Calu3 (cell line): ENCODE measurements at regions not wholly inside any gene's neighbourhood (a gene's known extent, or its start where the extent isn't known, plus 50 kb on each side); places are given as distances from the start of the nearest gene placed in this dataset.

Experiments
- BruUV-seq: library from RNA; stranded (reverse); fragments of 400-500 nt; replicated peaks from 2 replicates; lab custom pipeline; 2021; lab: Mats Ljungman, UMichigan
- CTCF ChIA-PET: fragments of 300-600 bp; sonication (Branson Sonifier 250); formaldehyde crosslinking; loops from one replicate; lab custom pipeline; 2022; ENCODE audit warnings: antibody characterized with exemption; lab: Charles Lee
- DNase-seq: peaks from one replicate; pipeline ENCODE4 v3.0.0; 2022
- H3K27ac Mint-ChIP-seq: one replicate; pipeline ENCODE4 v1.8.0; 2022; ENCODE audit warnings: mixed read lengths; ENCODE audit not compliant: unreplicated experiment
- H3K27me3 Mint-ChIP-seq: one replicate; pipeline ENCODE4 v1.8.0; 2022; ENCODE audit warnings: mixed read lengths; ENCODE audit not compliant: unreplicated experiment
- H3K36me3 Mint-ChIP-seq: one replicate; pipeline ENCODE4 v1.8.0; 2022; ENCODE audit warnings: mild to moderate bottlenecking, moderate library complexity, mixed read lengths; ENCODE audit not compliant: insufficient read depth, unreplicated experiment
- H3K4me1 Mint-ChIP-seq: one replicate; pipeline ENCODE4 v1.8.0; 2022; ENCODE audit warnings: mild to moderate bottlenecking, low read depth, mixed read lengths; ENCODE audit not compliant: unreplicated experiment
- H3K4me3 Mint-ChIP-seq: one replicate; pipeline ENCODE4 v1.8.0; 2022; ENCODE audit warnings: mild to moderate bottlenecking, low read depth, moderate library complexity, mixed read lengths; ENCODE audit not compliant: unreplicated experiment
- H3K9me3 Mint-ChIP-seq: one replicate; pipeline ENCODE4 v1.8.0; 2022; ENCODE audit warnings: low read depth, mixed read lengths; ENCODE audit not compliant: unreplicated experiment
- intact Hi-C: fragments of 100-400 bp; cut with micrococcal nuclease; formaldehyde crosslinking; loops from one replicate; pipeline ENCODE4 v1.10.0; 2022; ENCODE audit not compliant: unreplicated experiment
- TF ChIP-seq, protein P1 (sequence below): fragments of 200-600 bp; IDR thresholded peaks from one replicate; pipeline ENCODE4 v1.8.0; 2022; ENCODE audit warnings: antibody characterized with exemption; ENCODE audit not compliant: unreplicated experiment

DNA sequence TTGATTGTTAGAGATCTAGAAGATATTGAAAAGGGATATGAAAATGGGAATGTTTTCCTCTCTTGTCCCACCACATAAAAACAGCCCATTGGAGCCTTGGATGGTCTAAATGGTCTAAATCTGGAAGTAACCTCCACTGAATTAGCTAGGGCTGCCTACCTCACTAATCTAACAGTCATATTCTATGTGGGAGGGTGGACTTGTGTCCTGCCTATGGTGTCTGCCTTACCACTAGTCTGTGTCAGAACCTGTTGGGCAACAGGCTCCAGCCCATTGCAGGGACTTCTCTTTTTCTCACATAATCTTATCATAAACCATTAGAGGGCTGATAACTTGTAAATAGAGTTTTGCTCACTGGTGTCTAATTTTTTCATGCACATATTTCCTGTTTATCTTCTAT lies 548.8 kb upstream of the CDH18 start:
- intact Hi-C loops = no loop called here
- no peaks in the 10 kb centered on the region for H3K9me3 Mint-ChIP-seq
- CTCF ChIA-PET = no interaction called here

DNA sequence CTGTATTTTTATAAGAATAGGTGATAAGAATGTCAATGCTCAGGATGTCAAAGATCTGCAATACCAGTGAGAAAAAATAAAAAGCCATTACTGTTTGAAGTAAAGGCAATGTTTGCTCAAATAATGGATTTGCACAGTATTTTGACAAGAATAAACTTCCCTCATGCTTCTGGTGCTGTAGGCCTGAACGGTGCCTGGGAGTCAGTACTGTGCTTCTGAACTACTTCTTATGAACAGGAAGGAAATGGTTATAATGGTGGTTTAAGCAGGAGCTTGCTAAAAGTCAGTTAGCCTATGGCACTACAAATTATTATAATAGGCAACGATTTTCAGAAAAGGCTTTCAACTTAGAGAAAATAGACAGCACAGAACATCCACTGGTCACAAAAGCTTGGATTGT lies 548.3 kb upstream of the CDH18 start:
- Mint-ChIP-seq H3K9me3 (no peaks in the 10 kb centered on the region), H3K27me3 (no peaks in the 10 kb centered on the region), H3K4me1 (no peaks in the 10 kb centered on the region), H3K36me3 (no peaks in the 10 kb centered on the region), H3K4me3 (no peak overlapping the region), H3K27ac (no peak overlapping the region)
- BruUV-seq = no TSS peak
- CTCF ChIA-PET = no interaction called here
- intact Hi-C loops = no loop called here
- TF ChIP-seq, protein P1, sequence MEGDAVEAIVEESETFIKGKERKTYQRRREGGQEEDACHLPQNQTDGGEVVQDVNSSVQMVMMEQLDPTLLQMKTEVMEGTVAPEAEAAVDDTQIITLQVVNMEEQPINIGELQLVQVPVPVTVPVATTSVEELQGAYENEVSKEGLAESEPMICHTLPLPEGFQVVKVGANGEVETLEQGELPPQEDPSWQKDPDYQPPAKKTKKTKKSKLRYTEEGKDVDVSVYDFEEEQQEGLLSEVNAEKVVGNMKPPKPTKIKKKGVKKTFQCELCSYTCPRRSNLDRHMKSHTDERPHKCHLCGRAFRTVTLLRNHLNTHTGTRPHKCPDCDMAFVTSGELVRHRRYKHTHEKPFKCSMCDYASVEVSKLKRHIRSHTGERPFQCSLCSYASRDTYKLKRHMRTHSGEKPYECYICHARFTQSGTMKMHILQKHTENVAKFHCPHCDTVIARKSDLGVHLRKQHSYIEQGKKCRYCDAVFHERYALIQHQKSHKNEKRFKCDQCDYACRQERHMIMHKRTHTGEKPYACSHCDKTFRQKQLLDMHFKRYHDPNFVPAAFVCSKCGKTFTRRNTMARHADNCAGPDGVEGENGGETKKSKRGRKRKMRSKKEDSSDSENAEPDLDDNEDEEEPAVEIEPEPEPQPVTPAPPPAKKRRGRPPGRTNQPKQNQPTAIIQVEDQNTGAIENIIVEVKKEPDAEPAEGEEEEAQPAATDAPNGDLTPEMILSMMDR = no peak
- no peak for DNase-seq

More for the DNA sequence above, 548.8 kb upstream of the CDH18 start:
- no TSS peak for BruUV-seq
- H3K4me1 Mint-ChIP-seq = no peaks in the 10 kb centered on the region
- no peak for DNase-seq
- TF ChIP-seq, protein P1 = no peak
- no peak overlapping the region for H3K27ac Mint-ChIP-seq
- no peak overlapping the region for H3K4me3 Mint-ChIP-seq
- no peaks in the 10 kb centered on the region for H3K27me3 Mint-ChIP-seq
- no peaks in the 10 kb centered on the region for H3K36me3 Mint-ChIP-seq

DNA sequence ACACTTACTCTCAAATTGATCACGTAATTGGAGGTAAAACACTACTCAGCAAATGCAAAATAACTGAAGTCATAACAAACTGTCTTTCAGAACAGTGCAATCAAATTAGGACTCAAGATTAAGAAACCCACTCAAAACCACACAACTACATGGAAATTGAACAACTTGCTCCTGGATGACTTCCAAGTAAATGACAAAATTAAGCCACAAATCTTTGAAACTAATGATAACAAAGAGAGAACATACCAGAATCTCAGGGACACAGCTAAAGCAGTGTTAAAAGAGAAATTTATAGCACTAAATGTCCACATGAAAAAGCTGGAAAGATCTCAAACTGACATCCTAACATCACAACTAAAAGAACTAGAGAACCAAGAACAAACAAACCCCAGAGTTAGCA lies 540.5 kb upstream of the CDH18 start:
- CTCF ChIA-PET = no interaction called here
- H3K4me1 Mint-ChIP-seq = no peaks in the 10 kb centered on the region
- H3K27me3 Mint-ChIP-seq = no peaks in the 10 kb centered on the region
- TF ChIP-seq, protein P1 = no peak
- no peak for DNase-seq
- H3K4me3 Mint-ChIP-seq = no peak overlapping the region
- intact Hi-C loops = no loop called here
- H3K27ac Mint-ChIP-seq = no peak overlapping the region
- peaks cover 9% of the 10 kb centered on the region for H3K9me3 Mint-ChIP-seq
- BruUV-seq = no TSS peak
- no peaks in the 10 kb centered on the region for H3K36me3 Mint-ChIP-seq

DNA sequence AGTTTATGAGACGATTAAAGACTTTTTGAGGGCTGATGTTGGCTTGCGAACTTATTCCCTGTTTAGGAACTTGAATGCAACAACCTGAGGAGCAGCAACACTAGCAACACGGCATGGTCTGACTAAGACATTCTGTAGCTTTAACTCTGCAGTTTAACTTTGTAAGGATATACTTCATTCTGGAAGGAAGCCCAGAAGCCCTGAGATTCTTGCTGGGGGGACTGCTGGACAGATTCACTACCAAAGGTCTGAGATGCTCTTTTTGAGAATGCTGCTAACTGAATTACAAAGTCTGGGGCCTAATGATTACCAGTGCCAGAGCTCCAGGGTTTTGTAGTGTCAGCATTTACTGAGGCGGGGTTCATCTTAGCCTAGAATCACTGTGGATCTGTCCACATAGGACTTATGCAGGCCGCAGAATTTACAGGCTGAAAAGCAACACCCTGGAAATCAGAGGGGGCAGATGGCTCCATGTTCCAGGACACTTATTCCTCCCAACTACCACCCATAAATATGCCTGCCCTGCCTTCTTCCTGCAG lies 537.1 kb upstream of the CDH18 start:
- Mint-ChIP-seq H3K4me1 (no peaks in the 10 kb centered on the region), H3K27ac (no peak overlapping the region), H3K36me3 (no peaks in the 10 kb centered on the region), H3K9me3 (peaks cover 9% of the 10 kb centered on the region), H3K4me3 (no peak overlapping the region), H3K27me3 (no peaks in the 10 kb centered on the region)
- DNase-seq = no peak
- TF ChIP-seq, protein P1 = no peak
- BruUV-seq = no TSS peak
- CTCF ChIA-PET = no interaction called here
- intact Hi-C loops = no loop called here
